ENCODE measurements at regions not wholly inside any gene's neighbourhood (a gene's known extent, or its start where the extent isn't known, plus 50 kb on each side); places are given as distances from the start of the nearest gene placed in this dataset.
"Not testable (repeated sequence)": the region's sequence is repeated elsewhere in the genome, so short reads cannot be mapped to it uniquely, and the experiment has no call there.

GRCh38 chr9:621201-621855, 220.2 kb upstream of the DMRT1 start:
- no peak for DNase-seq
- Histone ChIP-seq H3K4me1 (ENCODE audit: control insufficient read depth, insufficient read depth, low read length, poor library complexity, severe bottlenecking) (no peaks in the 10 kb centered on the region), H3K4me3 (ENCODE audit: insufficient read depth, low read depth, low read length, poor library complexity, severe bottlenecking) (no peak overlapping the region), H3K27me3 (replicated peaks; ENCODE audit: control insufficient read depth, insufficient read depth, low read length, poor library complexity, severe bottlenecking) (no peaks in the 10 kb centered on the region), H3K27ac (ENCODE audit: insufficient read depth, low read length, poor library complexity, severe bottlenecking) (no peak overlapping the region), H3K9me3 (ENCODE audit: control insufficient read depth, low read length) (no peaks in the 10 kb centered on the region), H3K36me3 (ENCODE audit: control insufficient read depth, insufficient read depth, low read length) (no peaks in the 10 kb centered on the region)

- no peak overlapping the region for H3K27ac ChIP-seq (ENCODE audit: insufficient read depth, low read length, poor library complexity, severe bottlenecking)
- no peaks in the 10 kb centered on the region for H3K36me3 ChIP-seq (ENCODE audit: control insufficient read depth, insufficient read depth, low read length)
- H3K4me1 ChIP-seq (ENCODE audit: control insufficient read depth, insufficient read depth, low read length, poor library complexity, severe bottlenecking): no peaks in the 10 kb centered on the region
- DNase-seq: no peak
- no peaks in the 10 kb centered on the region for H3K27me3 ChIP-seq (replicated peaks; ENCODE audit: control insufficient read depth, insufficient read depth, low read length, poor library complexity, severe bottlenecking)
- no peak overlapping the region for H3K4me3 ChIP-seq (ENCODE audit: insufficient read depth, low read depth, low read length, poor library complexity, severe bottlenecking)
- no peaks in the 10 kb centered on the region for H3K9me3 ChIP-seq (ENCODE audit: control insufficient read depth, low read length)
Observed at GRCh38 chr9:624935-625500, 216.5 kb upstream of the DMRT1 start.

GRCh38 chr9:625613-626012, 215.9 kb upstream of the DMRT1 start:
- no peak for DNase-seq
- H3K4me1 ChIP-seq (ENCODE audit: control insufficient read depth, insufficient read depth, low read length, poor library complexity, severe bottlenecking): no peaks in the 10 kb centered on the region
- no peaks in the 10 kb centered on the region for H3K36me3 ChIP-seq (ENCODE audit: control insufficient read depth, insufficient read depth, low read length)
- no peaks in the 10 kb centered on the region for H3K9me3 ChIP-seq (ENCODE audit: control insufficient read depth, low read length)
- no peak overlapping the region for H3K4me3 ChIP-seq (ENCODE audit: insufficient read depth, low read depth, low read length, poor library complexity, severe bottlenecking)
- no peak overlapping the region for H3K27ac ChIP-seq (ENCODE audit: insufficient read depth, low read length, poor library complexity, severe bottlenecking)
- H3K27me3 ChIP-seq (replicated peaks; ENCODE audit: control insufficient read depth, insufficient read depth, low read length, poor library complexity, severe bottlenecking): no peaks in the 10 kb centered on the region

- not testable (repeated sequence) for H3K27ac ChIP-seq (ENCODE audit: insufficient read depth, low read length, poor library complexity, severe bottlenecking); DNase-seq; H3K4me1 ChIP-seq (ENCODE audit: control insufficient read depth, insufficient read depth, low read length, poor library complexity, severe bottlenecking); H3K9me3 ChIP-seq (ENCODE audit: control insufficient read depth, low read length); H3K36me3 ChIP-seq (ENCODE audit: control insufficient read depth, insufficient read depth, low read length); H3K27me3 ChIP-seq (replicated peaks; ENCODE audit: control insufficient read depth, insufficient read depth, low read length, poor library complexity, severe bottlenecking); H3K4me3 ChIP-seq (ENCODE audit: insufficient read depth, low read depth, low read length, poor library complexity, severe bottlenecking)
Observed at GRCh38 chr9:626114-626513, 215.4 kb upstream of the DMRT1 start.

- H3K36me3 ChIP-seq (ENCODE audit: control insufficient read depth, insufficient read depth, low read length): no peaks in the 10 kb centered on the region
- no peak overlapping the region for H3K27ac ChIP-seq (ENCODE audit: insufficient read depth, low read length, poor library complexity, severe bottlenecking)
- H3K4me3 ChIP-seq (ENCODE audit: insufficient read depth, low read depth, low read length, poor library complexity, severe bottlenecking): no peak overlapping the region
- no peaks in the 10 kb centered on the region for H3K27me3 ChIP-seq (replicated peaks; ENCODE audit: control insufficient read depth, insufficient read depth, low read length, poor library complexity, severe bottlenecking)
- H3K9me3 ChIP-seq (ENCODE audit: control insufficient read depth, low read length): no peaks in the 10 kb centered on the region
- peaks cover 3% of the 10 kb centered on the region for H3K4me1 ChIP-seq (ENCODE audit: control insufficient read depth, insufficient read depth, low read length, poor library complexity, severe bottlenecking)
- no peak for DNase-seq
Observed at GRCh38 chr9:626596-626995, 214.9 kb upstream of the DMRT1 start.

GRCh38 chr9:627336-627970, 214.0 kb upstream of the DMRT1 start:
- no peaks in the 10 kb centered on the region for H3K9me3 ChIP-seq (ENCODE audit: control insufficient read depth, low read length)
- no peak overlapping the region for H3K4me3 ChIP-seq (ENCODE audit: insufficient read depth, low read depth, low read length, poor library complexity, severe bottlenecking)

GRCh38 chr9:629146-629545, 212.4 kb upstream of the DMRT1 start:
- Histone ChIP-seq H3K36me3 (ENCODE audit: control insufficient read depth, insufficient read depth, low read length) (no peaks in the 10 kb centered on the region), H3K4me1 (ENCODE audit: control insufficient read depth, insufficient read depth, low read length, poor library complexity, severe bottlenecking) (peaks cover 4% of the 10 kb centered on the region), H3K9me3 (ENCODE audit: control insufficient read depth, low read length) (no peaks in the 10 kb centered on the region)

More at GRCh38 chr9:627336-627970, 214.0 kb upstream of the DMRT1 start:
- H3K27me3 ChIP-seq (replicated peaks; ENCODE audit: control insufficient read depth, insufficient read depth, low read length, poor library complexity, severe bottlenecking): no peaks in the 10 kb centered on the region
- no peak for DNase-seq
- peaks cover 4% of the 10 kb centered on the region for H3K4me1 ChIP-seq (ENCODE audit: control insufficient read depth, insufficient read depth, low read length, poor library complexity, severe bottlenecking)
- H3K27ac ChIP-seq (ENCODE audit: insufficient read depth, low read length, poor library complexity, severe bottlenecking): no peak overlapping the region
- H3K36me3 ChIP-seq (ENCODE audit: control insufficient read depth, insufficient read depth, low read length): no peaks in the 10 kb centered on the region

GRCh38 chr9:630817-631216, 210.7 kb upstream of the DMRT1 start:
- no peaks in the 10 kb centered on the region for H3K27me3 ChIP-seq (replicated peaks; ENCODE audit: control insufficient read depth, insufficient read depth, low read length, poor library complexity, severe bottlenecking)
- no peak overlapping the region for H3K27ac ChIP-seq (ENCODE audit: insufficient read depth, low read length, poor library complexity, severe bottlenecking)
- H3K36me3 ChIP-seq (ENCODE audit: control insufficient read depth, insufficient read depth, low read length): no peaks in the 10 kb centered on the region
- no peak for DNase-seq
- peaks cover 4% of the 10 kb centered on the region for H3K4me1 ChIP-seq (ENCODE audit: control insufficient read depth, insufficient read depth, low read length, poor library complexity, severe bottlenecking)
- no peaks in the 10 kb centered on the region for H3K9me3 ChIP-seq (ENCODE audit: control insufficient read depth, low read length)
- no peak overlapping the region for H3K4me3 ChIP-seq (ENCODE audit: insufficient read depth, low read depth, low read length, poor library complexity, severe bottlenecking)

More at GRCh38 chr9:629146-629545, 212.4 kb upstream of the DMRT1 start:
- DNase-seq: no peak
- no peak overlapping the region for H3K4me3 ChIP-seq (ENCODE audit: insufficient read depth, low read depth, low read length, poor library complexity, severe bottlenecking)
- H3K27ac ChIP-seq (ENCODE audit: insufficient read depth, low read length, poor library complexity, severe bottlenecking): no peak overlapping the region
- no peaks in the 10 kb centered on the region for H3K27me3 ChIP-seq (replicated peaks; ENCODE audit: control insufficient read depth, insufficient read depth, low read length, poor library complexity, severe bottlenecking)

GRCh38 chr9:631596-631995, 209.9 kb upstream of the DMRT1 start:
- no peaks in the 10 kb centered on the region for H3K36me3 ChIP-seq (ENCODE audit: control insufficient read depth, insufficient read depth, low read length)
- H3K27ac ChIP-seq (ENCODE audit: insufficient read depth, low read length, poor library complexity, severe bottlenecking): no peak overlapping the region
- H3K9me3 ChIP-seq (ENCODE audit: control insufficient read depth, low read length): no peaks in the 10 kb centered on the region
- H3K27me3 ChIP-seq (replicated peaks; ENCODE audit: control insufficient read depth, insufficient read depth, low read length, poor library complexity, severe bottlenecking): no peaks in the 10 kb centered on the region
- H3K4me3 ChIP-seq (ENCODE audit: insufficient read depth, low read depth, low read length, poor library complexity, severe bottlenecking): no peak overlapping the region
- no peak for DNase-seq
- peaks cover 4% of the 10 kb centered on the region for H3K4me1 ChIP-seq (ENCODE audit: control insufficient read depth, insufficient read depth, low read length, poor library complexity, severe bottlenecking)

- no peak overlapping the region for H3K4me3 ChIP-seq (ENCODE audit: insufficient read depth, low read depth, low read length, poor library complexity, severe bottlenecking)
- no peaks in the 10 kb centered on the region for H3K27me3 ChIP-seq (replicated peaks; ENCODE audit: control insufficient read depth, insufficient read depth, low read length, poor library complexity, severe bottlenecking)
- DNase-seq: no peak
- no peaks in the 10 kb centered on the region for H3K9me3 ChIP-seq (ENCODE audit: control insufficient read depth, low read length)
- H3K36me3 ChIP-seq (ENCODE audit: control insufficient read depth, insufficient read depth, low read length): no peaks in the 10 kb centered on the region
- peaks cover 4% of the 10 kb centered on the region for H3K4me1 ChIP-seq (ENCODE audit: control insufficient read depth, insufficient read depth, low read length, poor library complexity, severe bottlenecking)
- H3K27ac ChIP-seq (ENCODE audit: insufficient read depth, low read length, poor library complexity, severe bottlenecking): no peak overlapping the region
Observed at GRCh38 chr9:633461-633860, 208.0 kb upstream of the DMRT1 start.
